ENCODE measurements at regions not wholly inside any gene's neighbourhood (a gene's known extent, or its start where the extent isn't known, plus 50 kb on each side); places are given as distances from the start of the nearest gene placed in this dataset.

DNA sequence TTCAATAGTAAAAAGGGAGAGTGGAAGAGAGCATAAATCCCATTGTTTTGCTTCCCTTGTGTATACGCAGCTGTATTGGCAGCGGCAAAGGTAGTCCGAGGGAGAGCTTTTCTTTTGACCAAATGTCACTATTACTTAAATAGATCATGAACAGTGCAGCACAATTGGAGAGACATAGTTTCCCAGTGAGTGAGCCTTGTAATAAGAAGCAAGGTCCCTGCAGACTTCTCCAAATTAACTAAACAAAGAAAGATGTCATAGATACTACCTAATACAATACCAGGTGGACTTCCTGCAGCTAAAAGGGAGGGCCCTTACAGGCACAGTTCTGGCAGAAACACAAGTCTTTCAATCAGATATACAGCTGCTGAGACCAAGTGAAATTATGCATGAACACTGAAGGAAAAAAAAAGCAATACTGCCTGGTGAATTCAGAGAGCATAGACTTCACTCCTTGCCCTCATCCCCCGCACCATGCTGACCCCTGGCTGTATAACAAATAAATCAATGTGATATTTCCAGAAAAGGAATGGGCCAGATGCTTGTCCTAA lies 404.7 kb upstream of the CDH2 start:
- WGBS (ENCODE audit: insufficient coverage, low coverage, low lambda C conversion rate, missing lambda C conversion rate), result 75% methylated on average over 4 of the region's 4 CpGs
- H3K4me3 ChIP-seq, result no peak overlapping the region
- no peaks in the 10 kb centered on the region for H3K9me3 ChIP-seq
- H3K27ac ChIP-seq, result no peak overlapping the region
- TF ChIP-seq POLR2A (IDR thresholded peaks at IDR 0.05), result no peak
- TF ChIP-seq, protein P1, sequence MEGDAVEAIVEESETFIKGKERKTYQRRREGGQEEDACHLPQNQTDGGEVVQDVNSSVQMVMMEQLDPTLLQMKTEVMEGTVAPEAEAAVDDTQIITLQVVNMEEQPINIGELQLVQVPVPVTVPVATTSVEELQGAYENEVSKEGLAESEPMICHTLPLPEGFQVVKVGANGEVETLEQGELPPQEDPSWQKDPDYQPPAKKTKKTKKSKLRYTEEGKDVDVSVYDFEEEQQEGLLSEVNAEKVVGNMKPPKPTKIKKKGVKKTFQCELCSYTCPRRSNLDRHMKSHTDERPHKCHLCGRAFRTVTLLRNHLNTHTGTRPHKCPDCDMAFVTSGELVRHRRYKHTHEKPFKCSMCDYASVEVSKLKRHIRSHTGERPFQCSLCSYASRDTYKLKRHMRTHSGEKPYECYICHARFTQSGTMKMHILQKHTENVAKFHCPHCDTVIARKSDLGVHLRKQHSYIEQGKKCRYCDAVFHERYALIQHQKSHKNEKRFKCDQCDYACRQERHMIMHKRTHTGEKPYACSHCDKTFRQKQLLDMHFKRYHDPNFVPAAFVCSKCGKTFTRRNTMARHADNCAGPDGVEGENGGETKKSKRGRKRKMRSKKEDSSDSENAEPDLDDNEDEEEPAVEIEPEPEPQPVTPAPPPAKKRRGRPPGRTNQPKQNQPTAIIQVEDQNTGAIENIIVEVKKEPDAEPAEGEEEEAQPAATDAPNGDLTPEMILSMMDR (IDR thresholded peaks at IDR 0.05), result no peak
- ATAC-seq, result no peak
- DNase-seq, result no peak
- H3K27me3 ChIP-seq, result no peaks in the 10 kb centered on the region
- no peaks in the 10 kb centered on the region for H3K4me1 ChIP-seq
- no peaks in the 10 kb centered on the region for H3K36me3 ChIP-seq
- intact Hi-C loops (cut with DNase I), result no loop called here

DNA sequence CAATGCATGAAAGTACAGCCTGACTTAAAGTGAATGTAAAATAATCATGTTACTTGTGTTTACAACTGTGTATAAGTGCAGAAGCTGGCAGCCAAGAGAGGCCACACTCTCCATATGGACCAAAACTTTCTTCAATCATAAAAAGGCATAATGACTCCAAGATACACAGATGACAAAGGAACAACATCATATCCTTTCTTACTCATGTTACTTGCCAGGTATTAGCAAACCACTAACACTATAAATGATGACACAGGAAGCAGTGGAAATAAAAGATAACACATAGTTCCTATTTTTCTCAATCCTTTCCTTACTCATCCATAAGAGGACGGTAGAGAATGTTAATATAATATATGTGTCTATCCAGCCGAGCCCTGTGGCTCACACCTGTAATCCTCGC lies 400.0 kb upstream of the CDH2 start:
- H3K9me3 ChIP-seq, result no peaks in the 10 kb centered on the region
- 33% methylated on average over 1 of the region's 3 CpGs for WGBS (ENCODE audit: insufficient coverage, low coverage, low lambda C conversion rate, missing lambda C conversion rate)

DNA sequence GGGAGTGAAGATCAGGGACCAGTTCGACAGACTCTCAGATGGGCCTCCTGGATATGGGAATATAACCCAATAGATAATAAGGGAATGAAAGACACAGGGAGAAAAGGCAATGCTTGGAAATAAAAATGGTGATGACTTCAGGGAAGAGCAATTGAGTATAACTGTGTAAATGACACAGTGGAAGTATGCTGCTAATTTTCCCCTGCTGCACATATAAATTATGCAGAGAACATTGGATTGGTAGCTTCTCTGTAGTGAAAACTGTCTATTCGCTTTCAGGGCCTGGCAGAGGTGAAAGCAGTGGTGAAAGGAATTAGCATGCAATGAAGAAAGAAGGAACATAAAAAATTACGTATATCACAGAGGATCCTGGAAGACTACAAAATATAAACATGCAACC lies 398.2 kb upstream of the CDH2 start:
- ATAC-seq, result no peak
- H3K9me3 ChIP-seq, result no peaks in the 10 kb centered on the region
- H3K4me3 ChIP-seq, result no peak overlapping the region
- H3K4me1 ChIP-seq, result no peaks in the 10 kb centered on the region
- no peaks in the 10 kb centered on the region for H3K27me3 ChIP-seq
- TF ChIP-seq, protein P1 (IDR thresholded peaks at IDR 0.05), result no peak
- no peak for TF ChIP-seq POLR2A (IDR thresholded peaks at IDR 0.05)
- H3K27ac ChIP-seq, result no peak overlapping the region
- intact Hi-C loops (cut with DNase I), result no loop called here
- H3K36me3 ChIP-seq, result no peaks in the 10 kb centered on the region
- WGBS (ENCODE audit: insufficient coverage, low coverage, low lambda C conversion rate, missing lambda C conversion rate), result 61% methylated on average over 3 of the region's 3 CpGs
- no peak for DNase-seq

More for the DNA sequence above, 400.0 kb upstream of the CDH2 start:
- Histone ChIP-seq H3K27me3 (no peaks in the 10 kb centered on the region), H3K4me3 (no peak overlapping the region), H3K4me1 (no peaks in the 10 kb centered on the region), H3K36me3 (no peaks in the 10 kb centered on the region), H3K27ac (no peak overlapping the region)
- DNase-seq, result no peak
- intact Hi-C loops (cut with DNase I), result no loop called here
- no peak for ATAC-seq
- TF ChIP-seq, protein P1 (IDR thresholded peaks at IDR 0.05), result no peak
- no peak for TF ChIP-seq POLR2A (IDR thresholded peaks at IDR 0.05)

DNA sequence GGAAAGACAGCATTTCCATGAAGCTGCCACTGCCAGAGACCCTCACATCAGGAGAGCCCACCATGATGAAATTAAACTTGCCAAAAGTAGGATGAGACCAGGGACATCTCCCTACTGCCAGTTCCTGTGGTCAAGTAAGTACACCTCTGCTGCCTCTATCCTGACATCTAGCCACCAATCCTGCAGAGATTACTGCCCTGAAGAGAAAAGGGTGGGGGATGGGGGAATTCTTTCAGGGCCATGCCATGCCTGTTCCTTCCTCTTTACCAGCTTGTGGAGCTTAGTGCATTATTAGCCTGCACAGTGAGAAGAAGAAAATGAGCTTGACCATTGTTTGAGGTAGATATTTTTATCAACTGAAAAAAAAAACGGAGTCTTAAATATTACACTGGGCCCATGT lies 397.2 kb upstream of the CDH2 start:
- ATAC-seq, result no peak
- no peaks in the 10 kb centered on the region for H3K27me3 ChIP-seq
- 64% methylated on average over 1 of the region's 1 CpG for WGBS (ENCODE audit: insufficient coverage, low coverage, low lambda C conversion rate, missing lambda C conversion rate)
- no peaks in the 10 kb centered on the region for H3K9me3 ChIP-seq
- H3K27ac ChIP-seq, result no peak overlapping the region
- no peaks in the 10 kb centered on the region for H3K4me1 ChIP-seq
- H3K4me3 ChIP-seq, result no peak overlapping the region
- intact Hi-C loops (cut with DNase I), result no loop called here
- H3K36me3 ChIP-seq, result no peaks in the 10 kb centered on the region
- no peak for DNase-seq
- TF ChIP-seq, protein P1 (IDR thresholded peaks at IDR 0.05), result no peak
- TF ChIP-seq POLR2A (IDR thresholded peaks at IDR 0.05), result no peak

DNA sequence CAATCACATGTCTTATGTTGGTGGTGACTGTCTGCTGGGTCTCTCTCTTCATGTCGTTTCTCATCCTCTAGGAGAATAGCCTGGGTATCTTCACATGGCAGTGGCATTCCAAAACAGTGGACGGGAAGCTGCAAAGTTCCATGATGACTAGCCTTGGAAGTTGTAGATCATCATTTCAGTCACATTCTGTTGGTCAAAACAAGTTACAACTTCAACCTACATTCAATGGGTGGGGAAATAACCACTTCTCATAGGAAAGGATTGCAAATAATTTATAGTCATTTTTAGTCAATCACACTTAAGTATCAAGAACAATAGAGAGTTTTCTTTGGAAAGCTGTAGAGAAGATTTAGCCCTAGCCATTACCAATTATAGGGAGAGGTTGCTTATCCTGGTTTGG lies 395.0 kb upstream of the CDH2 start:
- Histone ChIP-seq H3K27ac (no peak overlapping the region), H3K4me1 (no peaks in the 10 kb centered on the region), H3K9me3 (no peaks in the 10 kb centered on the region), H3K4me3 (no peak overlapping the region), H3K27me3 (no peaks in the 10 kb centered on the region), H3K36me3 (no peaks in the 10 kb centered on the region)
- no peak for TF ChIP-seq POLR2A (IDR thresholded peaks at IDR 0.05)
- TF ChIP-seq, protein P1 (IDR thresholded peaks at IDR 0.05), result no peak
- DNase-seq (no peak), ATAC-seq (no peak)
- 29% methylated on average over 2 of the region's 2 CpGs for WGBS (ENCODE audit: insufficient coverage, low coverage, low lambda C conversion rate, missing lambda C conversion rate)
- intact Hi-C loops (cut with DNase I), result no loop called here
